ENCODE measurements at regions not wholly inside any gene's neighbourhood (a gene's known extent, or its start where the extent isn't known, plus 50 kb on each side); places are given as distances from the start of the nearest gene placed in this dataset.

DNA sequence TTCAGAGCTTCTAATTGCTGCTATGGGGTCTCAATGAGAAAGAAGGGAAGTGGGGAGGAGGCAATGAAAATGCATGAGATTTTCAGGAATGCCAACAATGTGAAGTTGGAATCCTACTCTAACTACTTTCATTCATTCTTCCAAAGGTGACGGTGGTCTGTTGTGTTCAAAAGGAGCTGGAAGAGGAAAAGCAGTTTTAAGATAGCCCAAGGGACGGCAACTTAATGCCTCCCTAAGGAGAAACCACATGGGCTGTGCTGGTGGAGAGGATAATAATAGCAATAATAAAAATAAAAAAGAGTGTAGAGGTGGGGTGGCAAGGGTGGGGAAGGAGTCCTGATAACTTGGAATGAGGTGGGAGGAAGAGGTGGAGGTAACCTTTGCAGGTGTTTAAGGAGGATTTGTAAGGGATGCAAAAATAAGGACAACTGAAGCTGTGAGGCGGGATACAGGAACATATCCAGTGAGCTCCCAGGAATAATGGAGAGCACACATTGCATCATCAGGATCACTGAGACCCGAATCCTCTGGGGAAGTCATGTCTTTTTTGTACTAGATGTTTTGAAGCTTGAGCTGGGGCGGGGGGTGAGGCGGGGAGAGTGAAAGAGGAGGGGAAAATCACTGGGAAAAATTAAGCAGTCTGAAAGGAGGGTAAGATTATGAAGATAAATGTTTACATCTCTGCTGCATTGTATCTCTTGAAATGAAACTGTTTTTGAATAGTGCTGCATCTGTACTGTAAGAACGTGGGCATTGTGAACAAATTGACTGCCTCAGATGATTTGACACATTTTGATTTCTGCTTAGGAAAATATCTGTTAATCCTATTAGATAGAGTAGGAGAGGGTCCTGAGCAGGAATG lies 120.1 kb upstream of the TMEM161B start:
- Histone ChIP-seq H3K27ac (peak overlapping the region in 2 of 4 donors; percentile 30 to 45), H3K27me3 (no peaks in the 10 kb centered on the region), H3K36me3 (no peaks in the 10 kb centered on the region), H3K4me3 (peak overlapping the region in 2 of 4 donors; percentile 14 to 20), H3K4me1 (peaks cover 0 to 9% (median 0%) of the 10 kb centered on the region in 4 donors), H3K9me3 (no peaks in the 10 kb centered on the region)
- 32 to 33% methylated on average over 7 of the region's 7 CpGs for WGBS, 2 donors
- no peak for DNase-seq (ENCODE audit: low spot score in 2 of 2)
- no peak for TF ChIP-seq POLR2A (IDR thresholded peaks at IDR 0.05)
- TF ChIP-seq, protein P1, sequence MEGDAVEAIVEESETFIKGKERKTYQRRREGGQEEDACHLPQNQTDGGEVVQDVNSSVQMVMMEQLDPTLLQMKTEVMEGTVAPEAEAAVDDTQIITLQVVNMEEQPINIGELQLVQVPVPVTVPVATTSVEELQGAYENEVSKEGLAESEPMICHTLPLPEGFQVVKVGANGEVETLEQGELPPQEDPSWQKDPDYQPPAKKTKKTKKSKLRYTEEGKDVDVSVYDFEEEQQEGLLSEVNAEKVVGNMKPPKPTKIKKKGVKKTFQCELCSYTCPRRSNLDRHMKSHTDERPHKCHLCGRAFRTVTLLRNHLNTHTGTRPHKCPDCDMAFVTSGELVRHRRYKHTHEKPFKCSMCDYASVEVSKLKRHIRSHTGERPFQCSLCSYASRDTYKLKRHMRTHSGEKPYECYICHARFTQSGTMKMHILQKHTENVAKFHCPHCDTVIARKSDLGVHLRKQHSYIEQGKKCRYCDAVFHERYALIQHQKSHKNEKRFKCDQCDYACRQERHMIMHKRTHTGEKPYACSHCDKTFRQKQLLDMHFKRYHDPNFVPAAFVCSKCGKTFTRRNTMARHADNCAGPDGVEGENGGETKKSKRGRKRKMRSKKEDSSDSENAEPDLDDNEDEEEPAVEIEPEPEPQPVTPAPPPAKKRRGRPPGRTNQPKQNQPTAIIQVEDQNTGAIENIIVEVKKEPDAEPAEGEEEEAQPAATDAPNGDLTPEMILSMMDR (IDR thresholded peaks at IDR 0.05): no peak
- no peak for TF ChIP-seq EP300 (IDR thresholded peaks at IDR 0.05)

DNA sequence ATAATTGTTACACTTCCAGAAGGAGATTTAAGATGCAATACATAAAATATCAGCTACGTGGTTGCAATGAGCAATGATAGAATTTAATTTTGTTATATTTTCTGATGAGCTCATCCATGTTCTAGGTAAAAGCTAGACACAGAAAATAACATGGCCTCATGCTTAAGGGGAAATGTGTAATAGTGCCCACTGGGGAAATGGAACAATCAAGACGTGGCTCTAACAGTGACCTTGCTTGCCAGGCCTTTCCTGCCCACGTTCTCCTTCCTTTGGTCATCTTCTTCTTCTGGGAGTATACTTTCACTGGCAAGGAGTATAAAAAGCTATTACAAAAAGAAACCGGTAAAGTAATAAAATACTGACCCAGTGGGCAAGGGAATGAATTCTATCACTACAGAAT lies 116.2 kb upstream of the TMEM161B start:
- Histone ChIP-seq H3K27me3 (no peaks in the 10 kb centered on the region), H3K4me1 (peaks cover 0 to 9% (median 0%) of the 10 kb centered on the region in 4 donors)

DNA sequence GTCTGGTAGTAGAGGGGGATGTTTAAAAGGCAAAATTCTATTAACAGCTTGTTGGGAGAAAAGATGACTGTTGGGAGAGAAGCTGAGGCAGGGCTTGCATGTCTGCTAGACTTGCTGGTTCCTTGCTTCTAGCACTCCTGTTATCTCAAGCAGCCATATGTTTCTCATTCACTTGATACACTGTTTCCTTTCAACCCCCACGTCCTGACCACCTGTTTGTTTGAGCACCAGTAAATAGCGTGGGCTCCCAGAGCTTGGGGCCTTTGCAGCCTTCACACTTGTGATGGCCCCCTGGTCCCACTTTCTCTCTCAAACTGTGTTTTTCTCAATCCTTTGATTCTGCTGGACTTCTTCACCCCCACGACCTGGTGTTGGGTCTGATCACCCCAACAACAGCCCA lies 111.7 kb upstream of the TMEM161B start:
- TF ChIP-seq, protein P1 (IDR thresholded peaks at IDR 0.05): no peak
- TF ChIP-seq POLR2A (IDR thresholded peaks at IDR 0.05): no peak
- no peak for TF ChIP-seq EP300 (IDR thresholded peaks at IDR 0.05)
- DNase-seq (ENCODE audit: low spot score in 2 of 2): no peak
- H3K4me1 ChIP-seq: peaks cover 0 to 5% (median 0%) of the 10 kb centered on the region in 4 donors
- 60 to 77% methylated on average over 3 of the region's 3 CpGs for WGBS, 2 donors
- no peaks in the 10 kb centered on the region for H3K9me3 ChIP-seq
- no peak overlapping the region for H3K27ac ChIP-seq
- no peaks in the 10 kb centered on the region for H3K36me3 ChIP-seq
- no peak overlapping the region for H3K4me3 ChIP-seq
- no peaks in the 10 kb centered on the region for H3K27me3 ChIP-seq

More for the DNA sequence above, 116.2 kb upstream of the TMEM161B start:
- DNase-seq (ENCODE audit: low spot score in 2 of 2): no peak
- Histone ChIP-seq H3K4me3 (no peak overlapping the region), H3K27ac (no peak overlapping the region), H3K36me3 (no peaks in the 10 kb centered on the region), H3K9me3 (no peaks in the 10 kb centered on the region)
- TF ChIP-seq POLR2A (IDR thresholded peaks at IDR 0.05) (no peak), EP300 (IDR thresholded peaks at IDR 0.05) (no peak)
- TF ChIP-seq, protein P1 (IDR thresholded peaks at IDR 0.05): no peak
- 46 to 57% methylated on average over 4 of the region's 4 CpGs for WGBS, 2 donors

DNA sequence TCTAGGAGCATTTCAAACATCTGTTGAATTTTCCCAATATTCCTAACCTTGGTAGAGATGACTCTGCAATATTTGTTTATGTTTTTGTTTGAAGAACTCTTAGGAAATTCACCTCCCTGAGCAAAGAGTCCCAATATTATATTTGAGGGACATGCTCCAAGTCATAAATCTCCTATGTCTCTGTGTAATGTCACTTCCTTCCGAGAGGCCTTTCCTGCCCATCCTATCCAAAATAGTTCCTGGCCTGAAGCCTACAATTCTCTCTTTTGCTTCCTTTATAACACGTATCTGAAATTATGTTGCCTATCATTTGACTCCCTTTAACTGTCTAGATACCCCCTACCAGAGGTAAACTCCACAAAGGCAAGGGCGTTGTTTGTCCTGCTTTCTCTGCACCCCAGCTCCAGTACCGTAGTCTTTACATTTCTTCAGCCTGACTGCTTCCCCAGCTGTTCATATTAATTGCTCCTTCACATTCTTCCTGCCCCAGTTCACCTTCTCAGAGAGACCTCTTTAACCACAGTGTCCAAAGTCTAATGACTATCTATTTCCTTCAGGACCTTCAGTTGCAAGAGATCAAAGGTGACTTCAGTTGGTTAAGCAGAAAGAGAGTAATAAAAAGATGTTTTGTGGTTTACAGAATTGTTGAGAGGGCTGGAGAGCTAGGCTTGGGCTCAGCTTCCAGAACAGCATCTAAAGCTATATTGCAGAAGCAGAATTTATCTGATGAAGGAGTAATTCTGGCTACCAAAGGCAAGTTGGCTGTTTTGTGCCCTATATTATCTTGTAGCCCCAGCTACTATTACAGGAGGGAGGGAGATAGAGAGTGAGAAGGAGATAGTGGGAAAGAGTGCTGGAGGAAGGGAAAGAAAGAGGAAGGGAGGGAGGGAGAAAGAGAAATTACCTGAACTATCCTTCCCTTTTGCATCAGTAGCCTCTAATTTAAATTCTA lies 109.3 kb upstream of the TMEM161B start:
- no peak for DNase-seq (ENCODE audit: low spot score in 2 of 2)
- TF ChIP-seq POLR2A (IDR thresholded peaks at IDR 0.05): no peak
- no peak for TF ChIP-seq EP300 (IDR thresholded peaks at IDR 0.05)
- TF ChIP-seq, protein P1 (IDR thresholded peaks at IDR 0.05): no peak
- Histone ChIP-seq H3K9me3 (no peaks in the 10 kb centered on the region), H3K36me3 (no peaks in the 10 kb centered on the region), H3K27ac (no peak overlapping the region), H3K27me3 (no peaks in the 10 kb centered on the region), H3K4me1 (peaks cover 0 to 5% (median 0%) of the 10 kb centered on the region in 4 donors), H3K4me3 (no peak overlapping the region)
- WGBS, 2 donors: 41 to 43% methylated on average over 4 of the region's 4 CpGs
